NCI-H774 (cell line): ENCODE measurements at regions not wholly inside any gene's neighbourhood (a gene's known extent, or its start where the extent isn't known, plus 50 kb on each side); places are given as distances from the start of the nearest gene placed in this dataset.

Experiments used
- DNase-seq: peaks from one replicate; lab custom pipeline; 2025; lab: John Stamatoyannopoulos, UW

DNA sequence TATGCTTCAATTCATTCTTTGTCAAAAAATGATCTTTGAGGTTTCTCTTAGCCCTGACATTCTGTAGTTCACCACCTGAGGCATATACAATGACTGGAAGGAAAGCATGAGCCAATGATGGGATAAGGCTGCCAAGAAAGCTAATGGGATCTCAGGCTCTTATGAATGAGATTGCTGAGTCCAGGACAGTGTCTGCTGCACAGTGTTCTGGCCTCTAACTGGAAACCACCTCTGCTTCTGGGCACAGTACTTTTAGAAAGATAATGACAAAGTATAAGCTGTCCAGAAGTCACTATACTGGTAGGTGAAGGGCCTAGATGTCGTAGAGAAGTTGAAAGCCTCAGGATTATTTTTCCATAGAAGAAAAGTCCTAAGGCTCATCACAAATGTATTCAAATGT lies 69.1 kb upstream of the PAPPA start:
- no peak for DNase-seq

GRCh38 chr9:116087246-116087645 lies 66.3 kb upstream of the PAPPA start:
- DNase-seq, result peak; percentile 28

DNA sequence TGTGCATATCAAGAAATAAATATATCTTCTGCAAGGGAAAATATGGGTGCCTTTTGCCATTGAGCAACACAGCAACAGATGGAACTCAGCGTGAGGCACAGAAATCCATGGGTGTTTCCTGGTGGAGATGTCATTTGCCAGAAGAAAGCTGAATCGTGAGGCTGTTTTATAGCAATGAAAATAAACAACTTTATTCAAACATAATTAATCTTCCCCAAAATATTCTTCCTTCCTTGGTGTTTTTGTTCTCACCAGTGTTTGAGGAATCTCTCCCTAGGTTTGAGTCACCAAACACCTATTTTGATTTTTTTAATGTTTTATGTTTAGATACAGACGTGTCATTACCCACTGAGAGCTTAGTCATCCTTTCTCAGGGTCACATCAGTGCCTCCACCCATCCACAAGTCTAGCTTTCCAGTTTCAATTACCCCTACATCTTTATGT lies 65.8 kb upstream of the PAPPA start:
- DNase-seq, result peak; percentile 20

GRCh38 chr9:116088396-116088795 lies 65.2 kb upstream of the PAPPA start:
- DNase-seq, result no peak

GRCh38 chr9:116090030-116090770 lies 63.4 kb upstream of the PAPPA start:
- DNase-seq, result no peak

- DNase-seq, result no peak
Observed at GRCh38 chr9:116094846-116095245, 58.7 kb upstream of the PAPPA start.

- no peak for DNase-seq
Observed at GRCh38 chr9:116095403-116095802, 58.2 kb upstream of the PAPPA start.

DNA sequence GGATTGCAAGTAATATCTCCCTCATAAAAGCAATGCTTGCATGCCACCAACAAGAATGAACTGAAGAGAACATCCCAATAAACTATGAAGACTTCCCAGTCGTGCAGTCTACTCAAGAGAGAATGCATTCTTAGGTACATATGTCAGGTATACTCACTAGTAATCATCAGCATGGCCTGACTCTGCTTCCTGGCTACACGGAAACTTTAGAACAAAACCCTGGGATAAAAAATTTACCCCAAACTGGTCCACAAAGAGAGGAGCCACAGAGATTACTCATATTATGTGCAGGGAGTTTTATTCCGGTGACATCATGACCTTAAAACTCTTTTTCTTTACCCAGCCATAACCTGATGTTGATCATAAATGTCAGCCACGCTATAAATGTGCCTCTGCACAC lies 57.5 kb upstream of the PAPPA start:
- DNase-seq, result no peak

DNA sequence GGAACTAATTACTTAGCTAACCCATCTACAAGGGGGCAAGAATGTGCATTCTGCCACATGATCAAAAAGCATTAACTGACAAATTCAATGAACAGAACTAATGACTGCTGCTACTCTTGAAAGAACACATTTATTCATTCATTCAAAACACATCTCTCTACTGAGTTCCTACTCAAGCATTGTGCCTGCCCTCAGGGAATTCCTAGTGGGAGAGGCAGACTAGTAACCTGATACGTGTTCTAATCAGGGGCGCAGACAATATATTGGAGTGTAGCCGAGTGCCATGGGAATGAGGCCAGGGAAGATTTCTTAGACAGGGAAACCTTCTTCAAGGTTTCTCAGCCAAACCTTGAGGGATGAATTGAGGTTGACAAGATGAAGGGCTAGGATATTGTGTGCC lies 56.7 kb upstream of the PAPPA start:
- DNase-seq, result no peak

DNA sequence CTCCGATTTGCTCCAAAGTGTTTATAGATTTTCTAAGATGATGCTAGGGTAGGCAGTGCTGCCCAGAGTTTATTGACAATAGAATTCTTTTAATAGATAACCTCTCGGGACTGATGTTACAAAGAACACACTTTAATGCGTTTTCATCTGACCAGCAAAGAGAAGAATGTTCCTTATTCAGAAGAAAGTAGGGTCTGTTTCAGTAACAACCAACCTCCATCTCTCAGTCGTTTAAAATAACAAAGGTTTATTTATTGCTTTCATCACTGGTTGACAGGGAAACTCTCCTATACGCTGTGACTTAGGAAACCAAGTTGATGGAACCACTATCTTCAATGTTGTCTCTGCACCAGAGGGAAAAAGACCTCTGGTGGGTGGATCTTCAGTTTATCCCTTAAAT lies 55.1 kb upstream of the PAPPA start:
- no peak for DNase-seq

DNA sequence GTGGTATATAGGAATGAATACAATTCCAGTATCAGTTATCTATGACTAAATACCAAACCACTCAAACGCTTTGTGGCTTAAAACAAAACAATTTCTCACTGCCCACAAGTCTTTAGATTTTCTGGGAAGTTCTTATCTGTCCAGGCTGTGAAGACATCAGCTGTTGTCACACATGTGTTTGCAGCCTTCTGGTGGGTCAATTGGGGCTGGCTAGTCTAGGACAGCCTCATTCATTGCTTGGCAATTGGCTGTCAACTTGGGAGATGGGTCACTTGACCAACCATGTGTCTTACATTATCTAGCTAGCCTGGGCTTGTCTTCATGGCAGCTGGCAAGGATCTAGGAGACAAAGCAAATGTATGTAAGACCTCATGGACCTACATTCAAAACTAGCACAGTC lies 53.8 kb upstream of the PAPPA start:
- DNase-seq, result no peak

- DNase-seq, result no peak
Observed at GRCh38 chr9:116100711-116101121, 52.9 kb upstream of the PAPPA start.

- DNase-seq, result no peak
Observed at GRCh38 chr9:116101516-116101915, 52.1 kb upstream of the PAPPA start.

DNA sequence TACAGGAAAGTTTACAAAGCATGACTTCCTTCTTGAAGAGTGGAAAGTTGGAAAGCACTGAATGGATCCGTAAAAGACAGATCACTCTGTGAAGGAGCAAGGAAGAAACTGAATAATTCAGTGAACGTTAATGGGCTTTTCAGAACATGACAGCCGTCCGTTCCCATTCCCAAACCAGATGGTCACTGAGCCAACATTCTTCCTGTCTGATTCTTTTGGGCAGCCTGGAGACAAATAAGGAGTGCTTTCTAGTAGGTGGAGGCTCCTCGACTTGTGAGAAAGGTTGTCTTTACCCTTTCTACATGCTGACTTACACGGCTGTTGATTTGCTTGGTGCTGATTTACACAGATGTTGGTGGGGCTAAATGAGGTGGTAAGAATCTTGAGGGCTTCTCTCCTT lies 51.0 kb upstream of the PAPPA start:
- no peak for DNase-seq
